Liver (tissue), 8 donors: ENCODE measurements at regions not wholly inside any gene's neighbourhood (a gene's known extent, or its start where the extent isn't known, plus 50 kb on each side); places are given as distances from the start of the nearest gene placed in this dataset.
A peak's percentile ranks its signal among the peaks of the same experiment; 100 is the strongest.

Source experiments
- DNase-seq: peaks from one replicate; pipeline ENCODE4 v3.0.0-alpha.2; 2017; ENCODE audit warnings: low spot score
- H3K27ac ChIP-seq, 2 donors: one replicate each; pipeline ENCODE4 v1.7.0; 2013; ENCODE audit warnings: inconsistent platforms in 2 of 2, low read length in 2 of 2, control low read depth in 1 of 2, low read depth in 1 of 2, mild to moderate bottlenecking in 1 of 2
- H3K27me3 ChIP-seq, 4 donors: one replicate each; pipeline versions ENCODE4 v1.6.1 to v1.7.0; 2013; ENCODE audit warnings: low read length in 3 of 4, inconsistent platforms in 1 of 4, mild to moderate bottlenecking in 1 of 4, moderate library complexity in 1 of 4; ENCODE audit not compliant: control insufficient read depth in 4 of 4, insufficient read depth in 4 of 4
- H3K36me3 ChIP-seq, 4 donors: one replicate each; pipeline versions ENCODE4 v1.6.1 to v1.7.0; 2013; ENCODE audit warnings: low read length in 3 of 4, mild to moderate bottlenecking in 3 of 4, low read depth in 1 of 4, moderate library complexity in 1 of 4; ENCODE audit not compliant: control insufficient read depth in 4 of 4, insufficient read depth in 3 of 4
- H3K4me1 ChIP-seq, 4 donors: one replicate each; pipeline versions ENCODE4 v1.6.1 to v1.7.0; 2013; ENCODE audit warnings: low read length in 3 of 4, mild to moderate bottlenecking in 3 of 4, moderate library complexity in 1 of 4; ENCODE audit not compliant: control insufficient read depth in 4 of 4, insufficient read depth in 4 of 4
- H3K4me3 ChIP-seq, 3 donors: one replicate each; pipeline versions ENCODE4 v1.6.1 to v1.7.0; 2013; ENCODE audit warnings: low read length in 3 of 3, control low read depth in 1 of 3, low read depth in 1 of 3, mild to moderate bottlenecking in 1 of 3
- H3K9ac ChIP-seq, 2 donors: one replicate each; pipeline ENCODE4 v1.7.0; 2013; ENCODE audit warnings: low read length in 2 of 2, mild to moderate bottlenecking in 2 of 2, moderate library complexity in 2 of 2, control low read depth in 1 of 2, low read depth in 1 of 2
- H3K9me3 ChIP-seq, 4 donors: one replicate each; pipeline versions ENCODE4 v1.6.1 to v1.7.0; 2013; ENCODE audit warnings: low read length in 3 of 4; ENCODE audit not compliant: control insufficient read depth in 4 of 4
- ATF3 ChIP-seq: IDR thresholded peaks from 2 replicates; pipeline ENCODE4 v1.6.1; 2016; ENCODE audit warnings: antibody characterized with exemption
- CTCF ChIP-seq: fragments of 150-350 bp; IDR thresholded peaks from 2 replicates; pipeline ENCODE4 v1.5.1; 2017; ENCODE audit warnings: improper control_type of control experiment, low read depth, low read length; ENCODE audit not compliant: missing input control
- EGR1 ChIP-seq, 2 donors: IDR thresholded peaks; 2 replicates each; pipeline ENCODE4 v1.6.1; 2016 to 2018; ENCODE audit warnings: antibody characterized with exemption in 2 of 2, low read depth in 2 of 2
- FOXA1 ChIP-seq: IDR thresholded peaks from 2 replicates; pipeline ENCODE4 v1.6.1; 2016; ENCODE audit warnings: antibody characterized with exemption
- FOXA2 ChIP-seq: IDR thresholded peaks from 2 replicates; pipeline ENCODE4 v1.6.1; 2016; ENCODE audit warnings: antibody characterized with exemption
- GABPA ChIP-seq, 2 donors: IDR thresholded peaks in 1 of 2; conservative IDR thresholded peaks in 1 of 2; 2 replicates each; pipeline ENCODE4 v1.6.1; 2016; ENCODE audit warnings: antibody characterized with exemption in 2 of 2, mild to moderate bottlenecking in 1 of 2, moderate library complexity in 1 of 2
- HNF4A ChIP-seq, 2 donors: conservative IDR thresholded peaks; 2 replicates each; pipeline ENCODE4 v1.6.1; 2016; ENCODE audit warnings: antibody characterized with exemption in 2 of 2, mild to moderate bottlenecking in 2 of 2
- HNF4G ChIP-seq: IDR thresholded peaks from 2 replicates; pipeline ENCODE4 v1.6.1; 2016; ENCODE audit warnings: antibody characterized with exemption
- JUND ChIP-seq, 2 donors: IDR thresholded peaks; 2 replicates each; pipeline ENCODE4 v1.6.1; 2016; ENCODE audit warnings: antibody characterized with exemption in 2 of 2
- MAX ChIP-seq: IDR thresholded peaks from 2 replicates; pipeline ENCODE4 v1.6.1; 2016; ENCODE audit warnings: antibody characterized with exemption
- NR2F2 ChIP-seq: IDR thresholded peaks from 2 replicates; pipeline ENCODE4 v1.6.1; 2016; ENCODE audit warnings: antibody characterized with exemption
- RAD21 ChIP-seq, 2 donors: IDR thresholded peaks; 2 replicates each; pipeline ENCODE4 v1.6.1; 2016; ENCODE audit warnings: antibody characterized with exemption in 2 of 2, mild to moderate bottlenecking in 2 of 2
- REST ChIP-seq: IDR thresholded peaks from 2 replicates; pipeline ENCODE4 v1.6.1; 2016; ENCODE audit warnings: antibody characterized with exemption, mild to moderate bottlenecking
- RXRA ChIP-seq, 2 donors: IDR thresholded peaks; 2 replicates each; pipeline ENCODE4 v1.6.1; 2017 to 2018; ENCODE audit warnings: antibody characterized with exemption in 2 of 2, mild to moderate bottlenecking in 1 of 2
- SP1 ChIP-seq: IDR thresholded peaks from 2 replicates; pipeline ENCODE4 v1.6.1; 2018; ENCODE audit warnings: antibody characterized with exemption, mild to moderate bottlenecking
- TAF1 ChIP-seq: conservative IDR thresholded peaks from 2 replicates; pipeline ENCODE4 v1.6.1; 2016; ENCODE audit warnings: antibody characterized with exemption, mild to moderate bottlenecking
- YY1 ChIP-seq: IDR thresholded peaks from 2 replicates; pipeline ENCODE4 v1.6.1; 2016; ENCODE audit warnings: antibody characterized with exemption, mild to moderate bottlenecking
- ZBTB33 ChIP-seq: IDR thresholded peaks from 2 replicates; pipeline ENCODE4 v1.6.1; 2016; ENCODE audit warnings: antibody characterized with exemption
- WGBS: extraction: QIAGEN DNeasy Blood & Tissue Kit; methylation state at CpG from one replicate; pipeline ENCODE4 v1.1.7; 2013; 5-methylcytosine and 5-hydroxymethylcytosine counted together
- donor health status: healthy.
- donor health status: healthy.
- donor health status: healthy.
- donor health status: healthy.
- donor health status: healthy.

GRCh38 chrY:21261158-21261557, 250.0 kb upstream of the RBMY1B start:
- no peaks in the 10 kb centered on the region for H3K27me3 ChIP-seq
- H3K4me1 ChIP-seq, result peaks cover 0 to 3% (median 0%) of the 10 kb centered on the region in 4 donors
- no peak for TF ChIP-seq YY1
- TF ChIP-seq SP1, result no peak
- no peak for TF ChIP-seq CTCF
- no peak for TF ChIP-seq MAX
- TF ChIP-seq EGR1 (IDR thresholded peaks at IDR 0.05; ENCODE audit: low read depth in 2 of 2), result no peak
- 88% methylated on average over 4 of the region's 4 CpGs for WGBS
- no peaks in the 10 kb centered on the region for H3K9me3 ChIP-seq
- H3K27ac ChIP-seq, result no peak overlapping the region
- DNase-seq, result no peak
- H3K4me3 ChIP-seq, result no peak overlapping the region
- no peaks in the 10 kb centered on the region for H3K36me3 ChIP-seq
- H3K9ac ChIP-seq, result no peak overlapping the region

- H3K9me3 ChIP-seq, result no peaks in the 10 kb centered on the region
- H3K4me1 ChIP-seq, result no peaks in the 10 kb centered on the region
- H3K27me3 ChIP-seq, result no peaks in the 10 kb centered on the region
- no peak overlapping the region for H3K4me3 ChIP-seq
- H3K27ac ChIP-seq, result no peak overlapping the region
- no peak for TF ChIP-seq ZBTB33
- no peak for TF ChIP-seq REST
- no peak for TF ChIP-seq SP1
- TF ChIP-seq RAD21 (IDR thresholded peaks at IDR 0.05), result no peak
- TF ChIP-seq GABPA (IDR thresholded peaks at IDR 0.05 in 1 of 2, conservative IDR thresholded peaks at IDR 0.05 in 1 of 2), result no peak
- no peak for TF ChIP-seq YY1
- TF ChIP-seq EGR1 (IDR thresholded peaks at IDR 0.05; ENCODE audit: low read depth in 2 of 2), result no peak
- TF ChIP-seq RXRA (IDR thresholded peaks at IDR 0.05), result peak in 1 of 2 donors; percentile 46
- TF ChIP-seq TAF1, result no peak
- no peak for TF ChIP-seq FOXA1
- TF ChIP-seq HNF4A (conservative IDR thresholded peaks at IDR 0.05), result peak in 1 of 2 donors; percentile 63
- no peak for TF ChIP-seq HNF4G
- peak; percentile 23 for TF ChIP-seq MAX
- no peak for TF ChIP-seq CTCF
- no peak for TF ChIP-seq ATF3
- no peak for TF ChIP-seq NR2F2
- no peak for TF ChIP-seq JUND (IDR thresholded peaks at IDR 0.05)
- TF ChIP-seq FOXA2, result peak; percentile 29
- no peak overlapping the region for H3K9ac ChIP-seq
- DNase-seq, result no peak
- H3K36me3 ChIP-seq, result no peaks in the 10 kb centered on the region
Measured at GRCh38 chrY:21266751-21267150, 244.4 kb upstream of the RBMY1B start.
